GM12891 (cell line): ENCODE measurements at regions not wholly inside any gene's neighbourhood (a gene's known extent, or its start where the extent isn't known, plus 50 kb on each side); places are given as distances from the start of the nearest gene placed in this dataset.

ENCODE experiments used
- DNase-seq: peaks from one replicate; pipeline ENCODE4 v3.0.0; 2011; ENCODE audit warnings: low spot score; ENCODE audit not compliant: insufficient read length
- FAIRE-seq: peaks from 2 replicates; lab custom pipeline; 2011; peaks lifted over from hg19 to GRCh38; lab: Jason Lieb, UNC
- PAX5 ChIP-seq: IDR thresholded peaks from 2 replicates; pipeline ENCODE4 v1.6.1; 2011; ENCODE audit warnings: low read length, moderate library complexity, mild to moderate bottlenecking; ENCODE audit not compliant: insufficient read depth, severe bottlenecking
- POLR2A ChIP-seq: IDR thresholded peaks from 2 replicates; pipeline ENCODE4 v1.6.1; 2011; ENCODE audit warnings: low read depth, low read length, control low read depth
- POLR2AphosphoS5 ChIP-seq: IDR thresholded peaks from 2 replicates; pipeline ENCODE4 v1.6.1; 2011; ENCODE audit warnings: low read depth, low read length, control low read depth
- POU2F2 ChIP-seq: IDR thresholded peaks from 2 replicates; pipeline ENCODE4 v1.6.1; 2011; ENCODE audit warnings: low read depth, mild to moderate bottlenecking, control low read depth, low read length, moderate library complexity
- SPI1 ChIP-seq: IDR thresholded peaks from 2 replicates; pipeline ENCODE4 v1.6.1; 2011; ENCODE audit warnings: low read depth, low read length, control low read depth
- TAF1 ChIP-seq: IDR thresholded peaks from 2 replicates; pipeline ENCODE4 v1.6.1; 2011; ENCODE audit warnings: low read depth, low read length, control low read depth

- TF ChIP-seq POLR2AphosphoS5 (no peak), TAF1 (no peak)
- no peak for DNase-seq
- no peak for FAIRE-seq
Observed at GRCh38 chr16:17951378-17951777, 385.2 kb downstream of the NPIPA8 start.

- FAIRE-seq, result no peak
- DNase-seq, result no peak
- TF ChIP-seq TAF1 (no peak), PAX5 (no peak), POLR2AphosphoS5 (no peak), SPI1 (no peak), POU2F2 (no peak), POLR2A (no peak)
Observed at GRCh38 chr16:17949982-17950250, 386.6 kb downstream of the NPIPA8 start.

- no peak for DNase-seq
- FAIRE-seq, result no peak
- no peak for TF ChIP-seq POLR2A
- TF ChIP-seq POU2F2, result no peak
- TF ChIP-seq SPI1, result no peak
- TF ChIP-seq TAF1, result no peak
- TF ChIP-seq POLR2AphosphoS5, result no peak
- no peak for TF ChIP-seq PAX5
Observed at GRCh38 chr16:17949141-17949981, 387.2 kb downstream of the NPIPA8 start.

- no peak for FAIRE-seq
- TF ChIP-seq POLR2A (no peak), TAF1 (no peak), POU2F2 (no peak), POLR2AphosphoS5 (no peak), PAX5 (no peak), SPI1 (no peak)
Observed at GRCh38 chr16:17947637-17948036, 388.9 kb downstream of the NPIPA8 start.

GRCh38 chr16:17947165-17947564, 389.4 kb downstream of the NPIPA8 start:
- FAIRE-seq (no peak), DNase-seq (no peak)
- TF ChIP-seq POLR2AphosphoS5 (no peak), TAF1 (no peak), PAX5 (no peak), SPI1 (no peak)

More at GRCh38 chr16:17947637-17948036, 388.9 kb downstream of the NPIPA8 start:
- no peak for DNase-seq

- TF ChIP-seq SPI1, result no peak
- no peak for TF ChIP-seq POU2F2
- FAIRE-seq, result no peak
- DNase-seq, result no peak
Observed at GRCh38 chr16:17945080-17945601, 391.4 kb downstream of the NPIPA8 start.

- no peak for TF ChIP-seq POU2F2
- TF ChIP-seq PAX5, result no peak
- no peak for TF ChIP-seq TAF1
- no peak for TF ChIP-seq SPI1
- TF ChIP-seq POLR2AphosphoS5, result no peak
- TF ChIP-seq POLR2A, result no peak
Observed at GRCh38 chr16:17944345-17944744, 392.2 kb downstream of the NPIPA8 start.

GRCh38 chr16:17942067-17942466, 394.5 kb downstream of the NPIPA8 start:
- DNase-seq, result no peak
- FAIRE-seq, result no peak
- TF ChIP-seq POLR2AphosphoS5 (no peak), SPI1 (no peak), POU2F2 (no peak), POLR2A (no peak), PAX5 (no peak), TAF1 (no peak)

More at GRCh38 chr16:17944345-17944744, 392.2 kb downstream of the NPIPA8 start:
- DNase-seq, result no peak
- FAIRE-seq, result no peak

- DNase-seq (no peak), FAIRE-seq (no peak)
- TF ChIP-seq POLR2AphosphoS5, result no peak
Observed at GRCh38 chr16:17940584-17941364, 395.8 kb downstream of the NPIPA8 start.

GRCh38 chr16:17939723-17940122, 396.8 kb downstream of the NPIPA8 start:
- no peak for DNase-seq
- TF ChIP-seq TAF1, result no peak
- TF ChIP-seq PAX5, result no peak
- no peak for TF ChIP-seq SPI1
- no peak for TF ChIP-seq POLR2AphosphoS5
- TF ChIP-seq POLR2A, result no peak
- no peak for TF ChIP-seq POU2F2
- no peak for FAIRE-seq
